GM08714 (cell line): ENCODE measurements at regions not wholly inside any gene's neighbourhood (a gene's known extent, or its start where the extent isn't known, plus 50 kb on each side); places are given as distances from the start of the nearest gene placed in this dataset.

Experiments used
- H3K4me3 ChIP-seq: fragments of 200-500 bp; sonication (Bioruptor generic); 2 replicates; pipeline ENCODE4 v1.5.1; 2014; ENCODE audit warnings: mild to moderate bottlenecking, low read length, inconsistent platforms
- ZNF274 ChIP-seq: IDR thresholded peaks from 2 replicates; pipeline ENCODE4 v1.6.1; 2012; ENCODE audit warnings: mild to moderate bottlenecking, low read depth, low read length

- TF ChIP-seq ZNF274, result no peak
- no peak overlapping the region for H3K4me3 ChIP-seq
Observed at GRCh38 chr13:43996221-43996620, 116.5 kb downstream of the LACC1 start.

- no peak for TF ChIP-seq ZNF274
Observed at GRCh38 chr13:44003481-44003880, 123.8 kb downstream of the LACC1 start.

GRCh38 chr13:44004878-44005277 is 125.2 kb downstream of the LACC1 start:
- H3K4me3 ChIP-seq, result no peak overlapping the region
- TF ChIP-seq ZNF274, result no peak

More at GRCh38 chr13:44003481-44003880, 123.8 kb downstream of the LACC1 start:
- H3K4me3 ChIP-seq, result no peak overlapping the region

- H3K4me3 ChIP-seq, result no peak overlapping the region
- TF ChIP-seq ZNF274, result no peak
Observed at GRCh38 chr13:44007451-44007850, 127.7 kb downstream of the LACC1 start.

GRCh38 chr13:44011036-44011435 is 131.3 kb downstream of the LACC1 start:
- TF ChIP-seq ZNF274, result no peak
- no peak overlapping the region for H3K4me3 ChIP-seq

GRCh38 chr13:44012910-44013757 is 133.4 kb downstream of the LACC1 start:
- no peak overlapping the region for H3K4me3 ChIP-seq
- no peak for TF ChIP-seq ZNF274

- H3K4me3 ChIP-seq, result no peak overlapping the region
- no peak for TF ChIP-seq ZNF274
Observed at GRCh38 chr13:44013758-44014291, 134.1 kb downstream of the LACC1 start.

GRCh38 chr13:44014501-44014900 is 134.8 kb downstream of the LACC1 start:
- no peak overlapping the region for H3K4me3 ChIP-seq
- TF ChIP-seq ZNF274, result no peak

GRCh38 chr13:44015118-44015517 is 135.4 kb downstream of the LACC1 start:
- no peak for TF ChIP-seq ZNF274
- H3K4me3 ChIP-seq, result no peak overlapping the region

- H3K4me3 ChIP-seq, result no peak overlapping the region
- no peak for TF ChIP-seq ZNF274
Observed at GRCh38 chr13:44015811-44016210, 136.1 kb downstream of the LACC1 start.

GRCh38 chr13:44017756-44018309 is 138.1 kb downstream of the LACC1 start:
- no peak overlapping the region for H3K4me3 ChIP-seq
- TF ChIP-seq ZNF274, result no peak

- H3K4me3 ChIP-seq, result no peak overlapping the region
- no peak for TF ChIP-seq ZNF274
Observed at GRCh38 chr13:44019651-44020050, 139.9 kb downstream of the LACC1 start.

GRCh38 chr13:44021422-44021821 is 141.7 kb downstream of the LACC1 start:
- no peak for TF ChIP-seq ZNF274

GRCh38 chr13:44022196-44022595 is 142.5 kb downstream of the LACC1 start:
- no peak overlapping the region for H3K4me3 ChIP-seq
- TF ChIP-seq ZNF274, result no peak

More at GRCh38 chr13:44021422-44021821, 141.7 kb downstream of the LACC1 start:
- no peak overlapping the region for H3K4me3 ChIP-seq
